ENCODE measurements at regions not wholly inside any gene's neighbourhood (a gene's known extent, or its start where the extent isn't known, plus 50 kb on each side); places are given as distances from the start of the nearest gene placed in this dataset.

DNA sequence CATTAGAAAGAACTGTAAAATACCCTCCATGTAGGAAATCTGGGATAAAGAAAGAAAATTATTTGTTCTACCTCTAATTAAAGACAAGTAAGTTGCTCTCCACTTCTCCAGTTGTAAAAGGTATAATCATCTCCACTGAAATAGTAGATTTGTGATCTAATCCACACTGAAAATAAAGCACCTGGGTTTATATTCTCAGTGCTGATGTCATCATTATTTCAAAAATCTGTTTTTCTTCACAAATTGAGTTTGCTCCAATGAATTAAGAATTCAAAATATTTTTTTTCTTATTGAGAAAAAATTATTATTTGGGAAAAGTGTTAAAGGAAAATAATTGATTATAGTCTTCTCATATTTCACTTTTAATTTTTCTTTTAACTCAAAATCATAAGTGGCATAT lies 869.2 kb downstream of the SLC16A7 start:
- Histone ChIP-seq H3K27ac (replicated peaks) (no peak overlapping the region), H3K4me3 (replicated peaks; ENCODE audit: insufficient read depth, low read length) (no peak overlapping the region), H3K27me3 (ENCODE audit: insufficient read depth, poor library complexity, severe bottlenecking) (no peaks in the 10 kb centered on the region)
- no peak for TF ChIP-seq POLR2AphosphoS5 (IDR thresholded peaks at IDR 0.05; ENCODE audit: low read depth)
- no peak for TF ChIP-seq SPI1 (IDR thresholded peaks at IDR 0.05; ENCODE audit: borderline replicate concordance, low read depth)
- TF ChIP-seq, protein P1, sequence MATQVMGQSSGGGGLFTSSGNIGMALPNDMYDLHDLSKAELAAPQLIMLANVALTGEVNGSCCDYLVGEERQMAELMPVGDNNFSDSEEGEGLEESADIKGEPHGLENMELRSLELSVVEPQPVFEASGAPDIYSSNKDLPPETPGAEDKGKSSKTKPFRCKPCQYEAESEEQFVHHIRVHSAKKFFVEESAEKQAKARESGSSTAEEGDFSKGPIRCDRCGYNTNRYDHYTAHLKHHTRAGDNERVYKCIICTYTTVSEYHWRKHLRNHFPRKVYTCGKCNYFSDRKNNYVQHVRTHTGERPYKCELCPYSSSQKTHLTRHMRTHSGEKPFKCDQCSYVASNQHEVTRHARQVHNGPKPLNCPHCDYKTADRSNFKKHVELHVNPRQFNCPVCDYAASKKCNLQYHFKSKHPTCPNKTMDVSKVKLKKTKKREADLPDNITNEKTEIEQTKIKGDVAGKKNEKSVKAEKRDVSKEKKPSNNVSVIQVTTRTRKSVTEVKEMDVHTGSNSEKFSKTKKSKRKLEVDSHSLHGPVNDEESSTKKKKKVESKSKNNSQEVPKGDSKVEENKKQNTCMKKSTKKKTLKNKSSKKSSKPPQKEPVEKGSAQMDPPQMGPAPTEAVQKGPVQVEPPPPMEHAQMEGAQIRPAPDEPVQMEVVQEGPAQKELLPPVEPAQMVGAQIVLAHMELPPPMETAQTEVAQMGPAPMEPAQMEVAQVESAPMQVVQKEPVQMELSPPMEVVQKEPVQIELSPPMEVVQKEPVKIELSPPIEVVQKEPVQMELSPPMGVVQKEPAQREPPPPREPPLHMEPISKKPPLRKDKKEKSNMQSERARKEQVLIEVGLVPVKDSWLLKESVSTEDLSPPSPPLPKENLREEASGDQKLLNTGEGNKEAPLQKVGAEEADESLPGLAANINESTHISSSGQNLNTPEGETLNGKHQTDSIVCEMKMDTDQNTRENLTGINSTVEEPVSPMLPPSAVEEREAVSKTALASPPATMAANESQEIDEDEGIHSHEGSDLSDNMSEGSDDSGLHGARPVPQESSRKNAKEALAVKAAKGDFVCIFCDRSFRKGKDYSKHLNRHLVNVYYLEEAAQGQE (IDR thresholded peaks at IDR 0.05; ENCODE audit: insufficient replicate concordance, low read depth), result no peak
- TF ChIP-seq, protein P2, sequence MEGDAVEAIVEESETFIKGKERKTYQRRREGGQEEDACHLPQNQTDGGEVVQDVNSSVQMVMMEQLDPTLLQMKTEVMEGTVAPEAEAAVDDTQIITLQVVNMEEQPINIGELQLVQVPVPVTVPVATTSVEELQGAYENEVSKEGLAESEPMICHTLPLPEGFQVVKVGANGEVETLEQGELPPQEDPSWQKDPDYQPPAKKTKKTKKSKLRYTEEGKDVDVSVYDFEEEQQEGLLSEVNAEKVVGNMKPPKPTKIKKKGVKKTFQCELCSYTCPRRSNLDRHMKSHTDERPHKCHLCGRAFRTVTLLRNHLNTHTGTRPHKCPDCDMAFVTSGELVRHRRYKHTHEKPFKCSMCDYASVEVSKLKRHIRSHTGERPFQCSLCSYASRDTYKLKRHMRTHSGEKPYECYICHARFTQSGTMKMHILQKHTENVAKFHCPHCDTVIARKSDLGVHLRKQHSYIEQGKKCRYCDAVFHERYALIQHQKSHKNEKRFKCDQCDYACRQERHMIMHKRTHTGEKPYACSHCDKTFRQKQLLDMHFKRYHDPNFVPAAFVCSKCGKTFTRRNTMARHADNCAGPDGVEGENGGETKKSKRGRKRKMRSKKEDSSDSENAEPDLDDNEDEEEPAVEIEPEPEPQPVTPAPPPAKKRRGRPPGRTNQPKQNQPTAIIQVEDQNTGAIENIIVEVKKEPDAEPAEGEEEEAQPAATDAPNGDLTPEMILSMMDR (IDR thresholded peaks at IDR 0.05; ENCODE audit: insufficient read depth, low read length), result no peak
- no peak for TF ChIP-seq GABPA (IDR thresholded peaks at IDR 0.05; ENCODE audit: low read depth)
- DNase-seq (ENCODE audit: low read depth in 1 of 2, low spot score in 1 of 2), result no peak

DNA sequence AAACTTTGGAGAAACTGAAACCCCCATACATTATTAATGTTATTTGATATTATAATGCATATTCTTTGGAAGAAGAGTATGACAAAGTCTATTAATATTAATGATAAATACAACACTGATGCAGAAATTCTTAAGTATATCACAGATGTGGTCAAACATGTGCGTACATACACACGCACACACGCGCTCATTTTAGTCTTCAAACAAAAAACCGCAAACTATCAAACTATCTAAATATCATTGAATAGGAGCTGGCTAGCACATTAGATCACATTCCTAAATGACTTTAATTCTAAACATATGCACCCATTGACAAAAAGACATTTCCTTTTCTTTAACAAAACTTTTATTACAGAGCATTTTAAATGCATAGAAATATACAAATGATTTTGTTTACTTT lies 872.7 kb downstream of the SLC16A7 start:
- no peak for TF ChIP-seq SPI1 (IDR thresholded peaks at IDR 0.05; ENCODE audit: borderline replicate concordance, low read depth)
- TF ChIP-seq, protein P2 (IDR thresholded peaks at IDR 0.05; ENCODE audit: insufficient read depth, low read length), result no peak
- TF ChIP-seq POLR2AphosphoS5 (IDR thresholded peaks at IDR 0.05; ENCODE audit: low read depth), result no peak
- TF ChIP-seq, protein P1 (IDR thresholded peaks at IDR 0.05; ENCODE audit: insufficient replicate concordance, low read depth), result no peak
- no peak for TF ChIP-seq GABPA (IDR thresholded peaks at IDR 0.05; ENCODE audit: low read depth)
- H3K27me3 ChIP-seq (ENCODE audit: insufficient read depth, poor library complexity, severe bottlenecking), result no peaks in the 10 kb centered on the region
- H3K27ac ChIP-seq (replicated peaks), result no peak overlapping the region
- no peak for DNase-seq (ENCODE audit: low read depth in 1 of 2, low spot score in 1 of 2)
- no peak overlapping the region for H3K4me3 ChIP-seq (replicated peaks; ENCODE audit: insufficient read depth, low read length)

DNA sequence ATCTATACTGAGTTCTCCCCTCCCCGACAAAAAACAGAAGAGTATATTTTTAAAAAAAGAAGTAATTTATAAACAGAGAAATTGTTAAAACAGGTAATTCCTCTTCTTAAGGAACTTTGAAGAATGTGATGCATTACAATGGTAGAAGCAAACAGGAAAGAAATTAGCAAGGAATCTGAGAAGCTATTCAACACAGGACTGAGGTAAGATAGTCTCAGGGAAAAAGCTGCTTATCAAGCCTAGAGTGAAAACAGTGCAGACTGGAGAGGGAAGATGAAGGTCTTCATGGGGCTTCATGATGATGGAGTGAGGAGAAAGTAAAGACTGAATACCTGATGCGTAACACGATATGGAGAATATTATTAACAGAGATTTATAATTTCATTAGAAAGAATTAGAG lies 880.0 kb downstream of the SLC16A7 start:
- TF ChIP-seq, protein P1 (IDR thresholded peaks at IDR 0.05; ENCODE audit: insufficient replicate concordance, low read depth), result no peak
- TF ChIP-seq, protein P2 (IDR thresholded peaks at IDR 0.05; ENCODE audit: insufficient read depth, low read length), result no peak
- TF ChIP-seq POLR2AphosphoS5 (IDR thresholded peaks at IDR 0.05; ENCODE audit: low read depth) (no peak), GABPA (IDR thresholded peaks at IDR 0.05; ENCODE audit: low read depth) (no peak), SPI1 (IDR thresholded peaks at IDR 0.05; ENCODE audit: borderline replicate concordance, low read depth) (no peak)
- no peak for DNase-seq (ENCODE audit: low read depth in 1 of 2, low spot score in 1 of 2)
- H3K27ac ChIP-seq (replicated peaks), result no peak overlapping the region
- no peaks in the 10 kb centered on the region for H3K27me3 ChIP-seq (ENCODE audit: insufficient read depth, poor library complexity, severe bottlenecking)
- no peak overlapping the region for H3K4me3 ChIP-seq (replicated peaks; ENCODE audit: insufficient read depth, low read length)
